Fibroblast of lung (primary cell): ENCODE measurements at regions not wholly inside any gene's neighbourhood (a gene's known extent, or its start where the extent isn't known, plus 50 kb on each side); places are given as distances from the start of the nearest gene placed in this dataset.

Source experiments
- EZH2 ChIP-seq: IDR thresholded peaks from 2 replicates; pipeline ENCODE4 v1.5.1; 2012; ENCODE audit warnings: low read length, control low read depth, mild to moderate bottlenecking; ENCODE audit errors: missing control alignments
- TF ChIP-seq, protein P1 (sequence below), 2 donors: IDR thresholded peaks in 1 of 2; conservative IDR thresholded peaks in 1 of 2; 1 replicate in 1 of 2; 2 replicates in 1 of 2; pipeline ENCODE4 v1.5.1; 2011 to 2012; ENCODE audit warnings: low read length in 2 of 2, control low read depth in 1 of 2, inconsistent platforms in 1 of 2, low read depth in 1 of 2, mild to moderate bottlenecking in 1 of 2

DNA sequence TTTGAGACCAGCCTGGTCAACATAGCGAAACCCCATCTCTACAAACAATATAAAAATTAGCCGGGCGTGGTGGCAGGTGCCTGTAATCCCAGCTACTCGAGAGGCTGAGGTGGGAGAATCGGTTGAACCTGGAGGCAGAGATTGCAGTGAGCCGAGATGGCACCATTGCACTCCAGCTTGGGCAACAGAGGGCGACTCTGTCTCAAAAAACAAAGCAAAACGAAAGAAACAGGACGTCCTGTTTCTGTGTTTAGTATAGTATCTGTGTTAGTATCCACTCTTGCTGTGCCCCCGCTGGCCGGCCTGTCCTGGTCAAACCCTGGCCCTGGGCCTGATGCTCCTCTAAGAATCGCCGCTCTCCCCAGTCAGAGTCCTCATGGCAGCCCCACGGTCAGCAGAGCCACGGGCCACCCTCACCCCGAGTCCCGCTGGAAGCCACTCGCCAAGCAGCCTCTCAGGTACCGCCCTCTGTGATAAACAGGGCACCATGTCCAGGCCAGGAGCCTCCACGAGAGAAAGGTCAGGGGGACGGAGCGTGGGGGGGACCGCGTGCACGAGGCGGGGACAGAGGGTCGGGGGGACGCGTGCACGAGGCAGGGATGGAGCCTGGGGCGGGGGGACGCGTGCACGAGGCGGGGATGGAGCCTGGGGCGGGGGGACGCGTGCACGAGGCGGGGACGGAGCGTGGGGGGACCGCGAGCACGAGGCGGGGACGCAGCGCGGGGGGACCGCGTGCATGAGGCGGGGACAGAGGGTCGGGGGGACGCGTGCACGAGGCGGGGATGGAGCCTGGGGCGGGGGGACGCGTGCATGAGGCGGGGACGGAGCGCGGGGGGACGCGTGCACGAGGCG is 384.5 kb downstream of the SMOC2 start:
- TF ChIP-seq, protein P1, sequence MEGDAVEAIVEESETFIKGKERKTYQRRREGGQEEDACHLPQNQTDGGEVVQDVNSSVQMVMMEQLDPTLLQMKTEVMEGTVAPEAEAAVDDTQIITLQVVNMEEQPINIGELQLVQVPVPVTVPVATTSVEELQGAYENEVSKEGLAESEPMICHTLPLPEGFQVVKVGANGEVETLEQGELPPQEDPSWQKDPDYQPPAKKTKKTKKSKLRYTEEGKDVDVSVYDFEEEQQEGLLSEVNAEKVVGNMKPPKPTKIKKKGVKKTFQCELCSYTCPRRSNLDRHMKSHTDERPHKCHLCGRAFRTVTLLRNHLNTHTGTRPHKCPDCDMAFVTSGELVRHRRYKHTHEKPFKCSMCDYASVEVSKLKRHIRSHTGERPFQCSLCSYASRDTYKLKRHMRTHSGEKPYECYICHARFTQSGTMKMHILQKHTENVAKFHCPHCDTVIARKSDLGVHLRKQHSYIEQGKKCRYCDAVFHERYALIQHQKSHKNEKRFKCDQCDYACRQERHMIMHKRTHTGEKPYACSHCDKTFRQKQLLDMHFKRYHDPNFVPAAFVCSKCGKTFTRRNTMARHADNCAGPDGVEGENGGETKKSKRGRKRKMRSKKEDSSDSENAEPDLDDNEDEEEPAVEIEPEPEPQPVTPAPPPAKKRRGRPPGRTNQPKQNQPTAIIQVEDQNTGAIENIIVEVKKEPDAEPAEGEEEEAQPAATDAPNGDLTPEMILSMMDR (conservative IDR thresholded peaks at IDR 0.05 in 1 of 2, IDR thresholded peaks at IDR 0.05 in 1 of 2; ENCODE audit: low read depth in 1 of 2, low read length in 2 of 2): no peak
- no peak for TF ChIP-seq EZH2
